Trophoblast cell (in vitro differentiated cells and primary cell): ENCODE measurements at regions not wholly inside any gene's neighbourhood (a gene's known extent, or its start where the extent isn't known, plus 50 kb on each side); places are given as distances from the start of the nearest gene placed in this dataset.
"Not testable (repeated sequence)": the region's sequence is repeated elsewhere in the genome, so short reads cannot be mapped to it uniquely, and the experiment has no call there.

Experiments
- DNase-seq, 2 donors: peaks; one replicate each; pipeline ENCODE4 v3.0.0-alpha.2; 2016
- H2AFZ ChIP-seq: 2 replicates; pipeline ENCODE4 v1.6.1; 2013; ENCODE audit warnings: low read length, moderate library complexity, mild to moderate bottlenecking; ENCODE audit not compliant: insufficient read depth, poor library complexity
- H2AK5ac ChIP-seq: 2 replicates; pipeline ENCODE4 v1.6.1; 2013; ENCODE audit warnings: mild to moderate bottlenecking, low read length
- H2BK120ac ChIP-seq: 2 replicates; pipeline ENCODE4 v1.6.1; 2013; ENCODE audit warnings: low read length, mild to moderate bottlenecking, moderate library complexity; ENCODE audit not compliant: insufficient read depth, poor library complexity
- H2BK12ac ChIP-seq: 2 replicates; pipeline ENCODE4 v1.6.1; 2013; ENCODE audit warnings: mild to moderate bottlenecking, low read length, moderate library complexity
- H2BK5ac ChIP-seq: 2 replicates; pipeline ENCODE4 v1.6.1; 2013; ENCODE audit warnings: low read length, low read depth, moderate library complexity, mild to moderate bottlenecking; ENCODE audit not compliant: poor library complexity
- H3K14ac ChIP-seq: 2 replicates; pipeline ENCODE4 v1.6.1; 2013; ENCODE audit warnings: mild to moderate bottlenecking, low read length
- H3K18ac ChIP-seq: 2 replicates; pipeline ENCODE4 v1.6.1; 2013; ENCODE audit warnings: mild to moderate bottlenecking, low read length
- H3K23ac ChIP-seq: 2 replicates; pipeline ENCODE4 v1.6.1; 2013; ENCODE audit warnings: low read length
- H3K27ac ChIP-seq: 2 replicates; pipeline ENCODE4 v1.5.1; 2013; ENCODE audit warnings: low read depth, mild to moderate bottlenecking, inconsistent platforms, low read length, moderate library complexity
- H3K27me3 ChIP-seq: 2 replicates; pipeline ENCODE4 v1.6.1; 2013; ENCODE audit warnings: inconsistent platforms, mild to moderate bottlenecking, low read length, moderate library complexity; ENCODE audit not compliant: insufficient read depth
- H3K36me3 ChIP-seq, 2 experiments: 1 replicate in 1 of 2; 2 replicates in 1 of 2; pipeline ENCODE4 v1.6.1; 2013; ENCODE audit warnings: low read length in 2 of 2, mild to moderate bottlenecking in 2 of 2, moderate library complexity in 1 of 2; ENCODE audit not compliant: insufficient read depth in 2 of 2, control insufficient read depth in 1 of 2
- H3K4ac ChIP-seq: 2 replicates; pipeline ENCODE4 v1.6.1; 2013; ENCODE audit warnings: low read depth, mild to moderate bottlenecking, low read length, moderate library complexity
- H3K4me1 ChIP-seq, 2 experiments: 1 replicate in 1 of 2; 2 replicates in 1 of 2; pipeline ENCODE4 v1.6.1; 2013; ENCODE audit warnings: low read length in 2 of 2, mild to moderate bottlenecking in 2 of 2, moderate library complexity in 1 of 2; ENCODE audit not compliant: insufficient read depth in 2 of 2, control insufficient read depth in 1 of 2
- H3K4me2 ChIP-seq: 2 replicates; pipeline ENCODE4 v1.6.1; 2013; ENCODE audit warnings: inconsistent platforms, mild to moderate bottlenecking, low read length, moderate library complexity
- H3K4me3 ChIP-seq: 2 replicates; pipeline ENCODE4 v1.5.1; 2013; ENCODE audit warnings: mild to moderate bottlenecking, low read depth, low read length, inconsistent platforms
- H3K79me1 ChIP-seq: one replicate; pipeline ENCODE4 v1.6.1; 2013; ENCODE audit warnings: low read length
- H3K79me2 ChIP-seq: 2 replicates; pipeline ENCODE4 v1.6.1; 2013; ENCODE audit warnings: low read length, mild to moderate bottlenecking; ENCODE audit not compliant: control insufficient read depth, insufficient read depth, poor library complexity
- H3K9ac ChIP-seq: 2 replicates; pipeline ENCODE4 v1.6.1; 2013; ENCODE audit warnings: mild to moderate bottlenecking, low read length
- H3K9me3 ChIP-seq: 2 replicates; pipeline ENCODE4 v1.6.1; 2013; ENCODE audit warnings: low read depth, mild to moderate bottlenecking, control low read depth, inconsistent platforms, low read length; ENCODE audit not compliant: insufficient read depth
- H4K12ac ChIP-seq: 2 replicates; pipeline ENCODE4 v1.6.1; 2013; ENCODE audit warnings: low read depth, mild to moderate bottlenecking, low read length, moderate library complexity
- H4K8ac ChIP-seq: 2 replicates; pipeline ENCODE4 v1.6.1; 2013; ENCODE audit warnings: low read depth, mild to moderate bottlenecking, low read length, moderate library complexity
- H4K91ac ChIP-seq: one replicate; pipeline ENCODE4 v1.6.1; 2013; ENCODE audit warnings: low read depth, mild to moderate bottlenecking, low read length, moderate library complexity
- WGBS: extraction: QIAGEN DNeasy Blood & Tissue Kit; methylation state at CpG from one replicate; pipeline ENCODE4 v1.1.7; 2013; ENCODE audit warnings: missing lambda C conversion rate; ENCODE audit not compliant: insufficient read length, insufficient coverage; ENCODE audit errors: extremely low coverage; 5-methylcytosine and 5-hydroxymethylcytosine counted together

DNA sequence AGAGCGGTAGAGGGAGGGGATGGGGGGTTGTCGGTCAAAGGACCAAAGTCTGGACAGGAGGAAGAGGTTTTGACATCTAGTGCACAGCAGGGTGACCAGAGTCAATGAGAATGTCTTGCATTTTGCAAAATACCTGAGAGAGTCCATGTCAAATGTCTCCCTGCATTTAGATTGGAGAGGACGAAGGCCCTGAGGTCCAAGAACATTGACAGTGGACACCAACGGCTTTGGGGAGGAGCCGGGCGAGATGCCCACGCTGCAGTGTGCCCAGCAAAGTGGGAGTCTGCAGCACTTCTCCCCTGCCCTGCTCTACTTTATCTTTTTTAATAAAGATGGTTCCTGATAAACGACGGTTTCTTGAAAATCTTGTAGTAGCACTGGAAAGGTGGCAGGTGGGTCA is 67.4 kb upstream of the TAMM41 start:
- no peak overlapping the region for H2BK120ac ChIP-seq
- no peak overlapping the region for H2AK5ac ChIP-seq
- H4K12ac ChIP-seq = no peak overlapping the region
- H2BK5ac ChIP-seq = no peak overlapping the region
- H2AFZ ChIP-seq = no peak overlapping the region
- H3K4ac ChIP-seq = no peak overlapping the region
- no peak for DNase-seq
- H3K79me2 ChIP-seq = no peaks in the 10 kb centered on the region
- H3K27me3 ChIP-seq = no peaks in the 10 kb centered on the region
- H3K79me1 ChIP-seq = no peaks in the 10 kb centered on the region
- H3K4me2 ChIP-seq = no peak overlapping the region
- H3K9ac ChIP-seq = no peak overlapping the region
- H3K4me3 ChIP-seq = no peak overlapping the region
- H3K14ac ChIP-seq = no peak overlapping the region
- H3K27ac ChIP-seq = no peak overlapping the region
- H3K36me3 ChIP-seq = no peaks in the 10 kb centered on the region
- H3K23ac ChIP-seq = no peak overlapping the region
- H3K18ac ChIP-seq = no peak overlapping the region
- H3K9me3 ChIP-seq = peaks cover 3% of the 10 kb centered on the region
- H4K91ac ChIP-seq = no peak overlapping the region
- no peak overlapping the region for H2BK12ac ChIP-seq
- H4K8ac ChIP-seq = no peak overlapping the region
- WGBS = no CpG with 5 or more reads among the region's 9 CpGs
- no peaks in the 10 kb centered on the region for H3K4me1 ChIP-seq

DNA sequence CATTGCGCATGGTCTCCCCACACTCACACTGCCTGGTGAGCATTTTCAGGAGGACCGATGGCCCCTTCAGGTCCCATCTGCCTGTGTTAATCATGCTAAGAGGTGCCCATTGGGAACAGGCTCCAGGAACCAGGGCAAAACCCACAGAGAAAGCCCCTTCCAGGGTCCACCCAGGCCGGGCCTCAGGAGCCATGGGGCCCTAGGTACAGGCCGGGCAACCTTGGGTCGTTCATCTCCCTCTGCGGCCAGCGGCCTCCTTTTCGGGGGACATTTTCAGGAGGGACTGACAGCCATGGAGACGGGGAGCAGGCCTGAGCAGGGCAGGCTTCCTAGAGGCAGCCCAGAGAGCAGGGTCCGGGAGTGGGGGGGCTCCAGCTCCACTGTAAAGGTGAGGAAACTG is 68.0 kb upstream of the TAMM41 start:
- Histone ChIP-seq H3K4me1 (no peaks in the 10 kb centered on the region), H3K27me3 (no peaks in the 10 kb centered on the region), H2BK12ac (no peak overlapping the region), H3K4me2 (no peak overlapping the region), H2BK5ac (no peak overlapping the region), H2AFZ (no peak overlapping the region), H3K18ac (no peak overlapping the region), H3K23ac (no peak overlapping the region), H3K14ac (no peak overlapping the region), H4K12ac (no peak overlapping the region), H3K36me3 (no peaks in the 10 kb centered on the region), H3K4ac (no peak overlapping the region), H3K9me3 (peaks cover 3% of the 10 kb centered on the region), H2BK120ac (no peak overlapping the region), H3K27ac (no peak overlapping the region), H4K8ac (no peak overlapping the region), H2AK5ac (no peak overlapping the region), H3K4me3 (no peak overlapping the region), H4K91ac (no peak overlapping the region), H3K9ac (no peak overlapping the region), H3K79me1 (no peaks in the 10 kb centered on the region), H3K79me2 (no peaks in the 10 kb centered on the region)
- no CpG with 5 or more reads among the region's 10 CpGs for WGBS
- no peak for DNase-seq

DNA sequence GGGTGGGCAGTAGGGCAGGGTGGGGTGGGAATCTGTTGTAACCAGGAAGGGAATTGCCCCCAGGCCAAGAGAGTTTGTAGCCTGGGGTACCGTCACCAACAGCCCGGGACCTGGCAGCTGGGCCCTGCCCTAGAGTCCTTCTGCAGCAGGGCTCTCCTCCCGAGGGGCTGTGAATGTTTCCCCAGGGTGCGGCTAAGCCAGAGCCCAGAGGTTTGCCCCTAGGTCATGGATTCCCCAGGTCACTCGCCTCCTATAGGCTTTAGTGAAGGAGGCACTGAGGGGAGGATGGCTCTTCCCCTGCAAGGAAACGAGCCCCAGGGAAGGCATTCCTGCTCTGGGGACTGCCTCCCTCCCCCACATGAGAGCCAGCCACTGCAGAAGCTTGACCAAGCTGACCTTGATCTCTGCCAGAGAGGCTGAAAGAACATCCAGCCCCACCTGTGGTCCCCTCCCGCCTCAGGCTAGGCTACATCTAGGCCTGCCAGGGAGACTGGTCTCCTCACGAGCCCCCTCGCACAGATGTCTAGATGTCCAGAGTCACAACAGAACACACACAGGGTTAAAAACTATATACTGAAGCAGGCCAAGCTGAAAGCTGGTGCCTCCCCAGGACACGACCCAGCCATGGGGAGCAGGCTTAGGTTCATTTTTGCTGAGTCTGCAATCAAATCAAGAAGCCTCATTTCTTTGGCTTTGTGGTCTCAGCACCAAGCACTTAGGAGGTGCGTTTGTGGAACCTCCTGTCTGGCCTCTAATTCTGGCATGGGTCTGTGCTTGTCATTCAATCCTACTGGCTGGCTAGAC is 69.1 kb upstream of the TAMM41 start:
- Histone ChIP-seq H3K9ac (no peak overlapping the region), H2AFZ (no peak overlapping the region), H3K9me3 (no peaks in the 10 kb centered on the region), H3K36me3 (no peaks in the 10 kb centered on the region), H3K79me1 (no peaks in the 10 kb centered on the region), H3K4me2 (no peak overlapping the region), H3K27ac (no peak overlapping the region), H3K18ac (no peak overlapping the region), H3K14ac (no peak overlapping the region), H3K23ac (no peak overlapping the region), H4K8ac (no peak overlapping the region), H3K4ac (no peak overlapping the region), H3K4me3 (no peak overlapping the region), H2BK5ac (no peak overlapping the region), H2BK120ac (no peak overlapping the region), H2BK12ac (no peak overlapping the region), H3K4me1 (no peaks in the 10 kb centered on the region), H3K27me3 (no peaks in the 10 kb centered on the region), H4K12ac (no peak overlapping the region), H3K79me2 (no peaks in the 10 kb centered on the region), H4K91ac (no peak overlapping the region), H2AK5ac (no peak overlapping the region)
- peak in 1 of 2 donors; percentile 38 for DNase-seq
- WGBS = no CpG with 5 or more reads among the region's 11 CpGs

DNA sequence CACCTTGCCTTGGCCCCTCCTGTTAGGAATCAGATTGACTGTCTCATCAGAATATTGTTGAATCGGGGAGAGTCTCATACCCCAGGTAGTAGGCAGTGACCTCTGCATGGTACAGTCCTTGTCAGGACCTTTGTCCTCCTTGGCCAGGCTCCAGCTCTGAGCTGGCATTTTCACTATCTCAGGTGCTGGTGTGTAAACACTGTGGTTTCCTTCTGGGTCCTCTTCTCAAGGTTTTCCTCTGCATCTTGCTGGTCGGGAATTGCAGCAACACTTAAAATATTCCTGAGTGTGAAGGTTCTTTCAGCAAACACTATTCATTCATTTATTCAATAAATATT is 69.7 kb upstream of the TAMM41 start:
- H2AK5ac ChIP-seq, H4K12ac ChIP-seq, H3K36me3 ChIP-seq, DNase-seq, H3K4me2 ChIP-seq, H2BK5ac ChIP-seq, H3K4me3 ChIP-seq, H2BK120ac ChIP-seq, H3K4ac ChIP-seq, H3K9ac ChIP-seq, H3K79me1 ChIP-seq, H3K27ac ChIP-seq, H4K8ac ChIP-seq, H3K27me3 ChIP-seq, H3K23ac ChIP-seq, H4K91ac ChIP-seq, H3K14ac ChIP-seq, H3K79me2 ChIP-seq, H3K9me3 ChIP-seq, H3K4me1 ChIP-seq, H2AFZ ChIP-seq, H2BK12ac ChIP-seq, H3K18ac ChIP-seq: not testable (repeated sequence)
- WGBS = no CpG with 5 or more reads among the region's 2 CpGs
